HG02884 (cell line): ENCODE measurements at regions not wholly inside any gene's neighbourhood (a gene's known extent, or its start where the extent isn't known, plus 50 kb on each side); places are given as distances from the start of the nearest gene placed in this dataset.
"Not testable (repeated sequence)": the region's sequence is repeated elsewhere in the genome, so short reads cannot be mapped to it uniquely, and the experiment has no call there.

Source experiments
- ATAC-seq: cut with Tn5 transposase; IDR thresholded peaks from one replicate; pipeline ENCODE4 v1.9.1; 2021; ENCODE audit warnings: mild to moderate bottlenecking, moderate library complexity; ENCODE audit not compliant: unreplicated experiment

- ATAC-seq = not testable (repeated sequence)
Measured at GRCh38 chr1:149695066-149695465, 87.4 kb upstream of the FCGR1A start.

GRCh38 chr1:149700220-149700619 lies 82.3 kb upstream of the FCGR1A start:
- ATAC-seq = not testable (repeated sequence)

DNA sequence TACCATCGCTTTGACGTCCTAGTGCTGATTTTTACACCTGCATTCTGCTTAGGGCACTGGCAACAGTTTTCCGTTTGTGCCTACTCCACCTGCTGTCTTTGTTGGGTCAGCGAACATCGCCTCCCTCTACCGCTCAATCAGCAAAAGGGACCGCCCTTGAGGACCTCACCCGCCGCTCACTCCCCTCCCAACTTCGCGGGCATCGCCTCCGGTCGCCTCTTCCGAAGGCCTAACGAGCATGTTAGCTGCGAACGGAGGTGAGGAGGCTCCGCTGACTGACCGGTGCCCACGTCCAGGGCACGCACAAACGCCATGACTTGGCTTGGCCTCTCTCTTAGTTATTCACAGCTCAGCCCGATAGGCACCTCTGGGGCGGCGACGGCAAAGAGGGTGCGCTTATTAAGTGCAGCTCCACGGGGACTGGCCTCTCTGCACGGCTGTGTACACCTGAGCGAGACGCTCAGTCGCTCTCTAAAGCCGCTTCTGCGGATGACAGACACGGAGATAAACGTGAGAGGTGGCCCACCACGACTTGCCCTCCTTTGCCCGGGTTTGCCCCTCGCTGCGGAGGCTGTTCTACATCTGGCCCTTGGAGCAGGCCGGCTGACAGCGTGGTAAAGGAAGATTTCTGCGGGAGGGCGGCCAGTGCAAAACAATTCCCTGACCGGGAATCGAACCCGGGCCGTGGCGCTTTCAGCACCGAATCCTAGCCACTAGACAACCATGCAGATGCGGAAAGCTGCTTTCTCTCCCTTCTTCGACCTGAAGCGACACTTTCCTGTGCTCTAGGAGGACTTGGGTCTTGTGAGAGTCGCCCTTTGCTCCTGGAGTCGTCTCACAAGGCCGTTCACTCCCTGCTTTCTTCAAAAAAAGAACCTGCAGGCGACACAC lies 81.6 kb upstream of the FCGR1A start:
- ATAC-seq = not testable (repeated sequence)

DNA sequence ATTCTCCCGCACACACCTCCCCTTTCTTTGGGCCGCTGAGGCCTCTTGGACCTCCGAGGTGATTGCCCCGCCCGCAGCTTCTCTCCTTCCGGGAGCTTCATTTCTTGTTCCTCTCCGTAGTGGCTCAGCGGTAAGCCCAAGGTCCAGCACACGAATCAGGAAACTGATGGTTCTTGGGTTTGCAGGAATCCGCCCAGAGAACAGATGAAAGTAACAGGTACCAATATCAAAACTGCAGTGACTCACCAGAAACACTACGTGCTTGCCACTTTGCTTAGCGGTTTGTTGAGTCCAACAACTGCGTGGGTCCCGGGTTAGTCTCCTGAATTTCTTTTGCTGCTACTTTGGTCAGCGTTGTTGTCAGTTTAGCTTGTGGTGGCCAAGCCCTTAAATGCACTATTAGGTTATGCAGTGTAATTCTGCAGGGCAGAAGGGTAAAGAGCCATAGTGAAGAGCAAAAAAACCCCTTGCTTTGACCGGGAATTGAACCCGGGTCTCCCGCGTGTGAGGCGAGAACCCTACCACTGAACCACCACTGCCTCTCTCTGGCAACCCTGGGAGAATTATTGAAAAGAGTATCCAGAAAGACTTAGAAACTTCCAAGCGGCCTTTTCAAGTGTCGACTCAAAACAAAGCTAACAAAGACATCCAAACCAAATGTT lies 74.2 kb upstream of the FCGR1A start:
- peak; percentile 77 for ATAC-seq

GRCh38 chr1:149711651-149712050 lies 70.8 kb upstream of the FCGR1A start:
- not testable (repeated sequence) for ATAC-seq

GRCh38 chr1:149712154-149712927 lies 70.2 kb upstream of the FCGR1A start:
- ATAC-seq = not testable (repeated sequence)

DNA sequence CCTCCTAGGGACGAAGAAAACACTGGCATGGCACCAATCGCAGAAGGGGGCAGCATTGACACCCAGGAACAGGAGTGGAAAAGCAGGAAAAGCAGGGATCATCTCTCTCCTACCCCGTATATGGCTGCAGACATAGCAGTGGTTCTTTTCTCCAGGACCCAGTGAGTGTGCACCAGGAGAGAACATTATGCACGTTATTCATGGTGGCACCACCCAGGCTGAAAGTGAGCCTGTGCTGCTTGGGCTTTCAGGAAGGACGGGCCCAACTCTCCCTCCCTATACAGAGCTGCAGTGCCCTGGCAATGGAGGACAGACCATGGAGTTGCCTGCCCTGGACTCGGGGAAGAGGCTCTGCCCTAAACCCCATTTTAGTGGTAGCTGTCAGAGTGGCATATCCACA lies 69.0 kb upstream of the FCGR1A start:
- ATAC-seq = not testable (repeated sequence)

DNA sequence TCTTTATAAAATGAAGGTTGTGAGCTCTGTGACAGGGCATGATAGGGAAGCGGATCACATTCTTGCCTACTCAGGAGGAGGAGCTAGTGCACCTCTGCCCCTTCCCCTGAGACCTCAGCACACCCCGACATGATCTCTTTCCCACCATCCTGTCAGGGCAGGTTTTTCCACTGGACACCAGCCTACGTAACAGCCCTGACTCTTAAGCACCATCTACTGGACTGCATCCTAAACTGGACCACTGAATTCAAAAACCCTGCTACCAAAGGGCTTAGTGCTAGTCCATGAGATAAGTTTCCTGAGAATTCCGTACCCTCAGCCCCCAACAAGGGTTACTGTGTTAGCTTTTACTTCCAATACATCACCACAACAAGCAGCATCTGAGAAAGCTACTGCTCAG lies 68.5 kb upstream of the FCGR1A start:
- not testable (repeated sequence) for ATAC-seq

GRCh38 chr1:149724618-149725302 lies 57.7 kb upstream of the FCGR1A start:
- not testable (repeated sequence) for ATAC-seq

DNA sequence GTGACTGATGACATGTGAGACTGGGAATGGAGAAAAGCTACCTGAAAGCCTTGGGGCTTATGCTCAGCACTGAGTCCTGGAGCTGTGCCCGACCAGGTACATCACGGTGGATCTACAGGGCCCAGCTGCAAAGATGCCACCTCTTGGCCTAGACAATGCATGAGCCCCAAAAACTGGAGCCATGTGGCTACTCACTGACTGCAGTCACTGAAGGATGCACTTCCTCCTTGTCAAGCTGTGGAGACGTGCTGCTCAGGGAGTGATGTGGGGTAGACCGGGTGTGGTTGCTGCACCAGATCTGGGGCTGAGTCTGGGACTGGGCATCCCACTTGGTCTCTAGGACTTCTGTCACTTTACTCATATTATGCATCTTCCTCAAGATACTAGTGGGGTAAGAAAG lies 55.8 kb upstream of the FCGR1A start:
- ATAC-seq = not testable (repeated sequence)

DNA sequence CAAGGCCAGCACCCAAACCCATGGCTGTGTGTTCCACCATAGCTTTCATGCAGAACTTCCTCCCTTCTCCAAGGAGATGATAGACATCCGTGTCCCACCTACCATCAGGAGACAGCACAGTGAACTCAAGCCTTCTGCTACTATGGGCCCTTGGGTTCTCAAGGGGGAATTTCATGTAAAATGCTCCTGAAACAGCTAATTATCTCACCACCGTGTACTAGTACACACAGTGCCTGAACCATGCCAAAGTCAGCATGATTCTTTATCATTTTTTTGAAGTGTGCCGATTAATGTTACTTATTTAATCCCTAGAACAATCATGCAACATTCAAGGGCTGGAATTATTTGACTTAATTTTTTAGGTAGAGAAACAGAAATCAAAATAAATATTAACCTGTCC lies 53.9 kb upstream of the FCGR1A start:
- not testable (repeated sequence) for ATAC-seq
